ENCODE measurements at regions not wholly inside any gene's neighbourhood (a gene's known extent, or its start where the extent isn't known, plus 50 kb on each side); places are given as distances from the start of the nearest gene placed in this dataset.
"Not testable (repeated sequence)": the region's sequence is repeated elsewhere in the genome, so short reads cannot be mapped to it uniquely, and the experiment has no call there.

DNA sequence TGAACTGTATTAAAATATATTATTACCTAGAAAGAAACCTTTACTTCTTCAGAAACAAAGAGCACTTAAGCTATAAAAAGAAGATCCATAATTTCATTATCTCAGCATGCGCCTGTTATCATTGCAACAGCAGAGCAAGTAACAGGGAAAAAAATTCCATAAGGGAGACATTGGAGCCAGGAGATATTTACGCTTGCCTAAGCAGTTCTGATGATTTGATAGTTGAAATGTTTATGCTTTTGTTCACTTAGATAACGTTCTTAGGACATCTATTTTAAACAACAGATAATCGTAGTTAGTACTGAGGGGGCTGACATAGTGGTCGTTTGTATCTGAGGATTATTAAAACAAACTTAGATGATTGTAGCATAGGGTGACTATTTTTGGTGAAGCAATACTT, 252.5 kb downstream of the NNT start:
- Histone ChIP-seq H3K4me1 (ENCODE audit: control insufficient read depth, insufficient read depth, low read length) (no peaks in the 10 kb centered on the region), H3K27me3 (ENCODE audit: control insufficient read depth, insufficient read depth, low read length) (peaks cover 3% of the 10 kb centered on the region), H3K9me3 (replicated peaks; ENCODE audit: low read length) (no peaks in the 10 kb centered on the region), H3K4me2 (ENCODE audit: low read length) (no peak overlapping the region), H3K9ac (ENCODE audit: low read depth, low read length) (no peak overlapping the region), H3K4me3 (ENCODE audit: low read length) (no peak overlapping the region), H3K36me3 (ENCODE audit: insufficient read depth, low read length) (no peaks in the 10 kb centered on the region)

DNA sequence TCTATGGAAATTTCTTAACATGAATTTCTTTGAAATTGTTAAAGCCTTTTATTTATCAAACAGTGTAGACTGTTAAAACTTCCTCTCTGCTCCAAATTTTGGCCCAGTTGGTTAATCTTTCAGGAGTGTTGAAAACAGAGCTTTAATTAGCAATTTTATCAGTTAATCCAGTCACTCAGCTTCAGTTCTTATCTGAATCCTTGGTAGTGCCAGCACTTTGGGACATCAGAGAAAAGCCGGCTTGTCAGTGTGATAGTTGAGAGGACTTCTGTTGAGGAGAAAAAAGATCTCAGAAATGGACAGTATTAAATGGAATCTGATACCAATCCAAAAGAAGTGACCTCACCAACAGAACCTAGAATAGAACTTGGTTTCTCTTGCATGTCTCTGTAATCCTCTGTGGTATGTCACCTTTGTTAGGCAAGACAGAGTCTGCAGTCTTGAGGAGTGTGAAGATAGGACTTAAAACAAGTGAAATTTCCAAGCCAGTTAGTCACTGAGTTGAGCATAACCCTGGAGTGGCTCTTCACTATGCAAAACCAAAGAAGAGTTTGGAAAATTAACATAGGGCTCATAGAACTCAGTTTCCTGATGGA, 251.8 kb downstream of the NNT start:
- no peak overlapping the region for H3K9ac ChIP-seq (ENCODE audit: low read depth, low read length)
- no peak overlapping the region for H3K4me3 ChIP-seq (ENCODE audit: low read length)
- H3K4me2 ChIP-seq (ENCODE audit: low read length): no peak overlapping the region
- H3K36me3 ChIP-seq (ENCODE audit: insufficient read depth, low read length): no peaks in the 10 kb centered on the region
- H3K9me3 ChIP-seq (replicated peaks; ENCODE audit: low read length): no peaks in the 10 kb centered on the region
- H3K4me1 ChIP-seq (ENCODE audit: control insufficient read depth, insufficient read depth, low read length): no peaks in the 10 kb centered on the region
- peaks cover 6% of the 10 kb centered on the region for H3K27me3 ChIP-seq (ENCODE audit: control insufficient read depth, insufficient read depth, low read length)

DNA sequence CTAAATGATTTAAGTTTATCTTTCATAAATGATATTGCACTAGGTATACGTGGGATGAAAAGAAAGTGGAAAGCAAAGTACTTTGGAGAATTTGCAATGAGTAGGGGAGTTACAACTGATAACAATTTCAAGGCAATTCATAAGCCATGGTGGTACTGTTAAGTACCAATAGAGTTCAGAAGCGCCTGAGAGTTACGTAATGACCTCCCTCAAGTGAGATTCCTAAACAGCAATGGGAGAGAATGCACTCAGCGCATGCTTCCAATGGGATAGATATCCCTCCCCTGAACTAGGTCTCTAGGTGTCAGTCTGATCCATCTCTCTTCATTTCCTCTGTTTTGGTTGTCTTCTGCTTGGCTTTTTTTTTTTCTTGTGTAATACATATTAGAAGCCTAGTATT, 249.3 kb downstream of the NNT start:
- no peak overlapping the region for H3K4me2 ChIP-seq (ENCODE audit: low read length)
- no peaks in the 10 kb centered on the region for H3K9me3 ChIP-seq (replicated peaks; ENCODE audit: low read length)
- peaks cover 12% of the 10 kb centered on the region for H3K27me3 ChIP-seq (ENCODE audit: control insufficient read depth, insufficient read depth, low read length)
- H3K9ac ChIP-seq (ENCODE audit: low read depth, low read length): no peak overlapping the region
- no peaks in the 10 kb centered on the region for H3K36me3 ChIP-seq (ENCODE audit: insufficient read depth, low read length)
- no peaks in the 10 kb centered on the region for H3K4me1 ChIP-seq (ENCODE audit: control insufficient read depth, insufficient read depth, low read length)
- no peak overlapping the region for H3K4me3 ChIP-seq (ENCODE audit: low read length)

DNA sequence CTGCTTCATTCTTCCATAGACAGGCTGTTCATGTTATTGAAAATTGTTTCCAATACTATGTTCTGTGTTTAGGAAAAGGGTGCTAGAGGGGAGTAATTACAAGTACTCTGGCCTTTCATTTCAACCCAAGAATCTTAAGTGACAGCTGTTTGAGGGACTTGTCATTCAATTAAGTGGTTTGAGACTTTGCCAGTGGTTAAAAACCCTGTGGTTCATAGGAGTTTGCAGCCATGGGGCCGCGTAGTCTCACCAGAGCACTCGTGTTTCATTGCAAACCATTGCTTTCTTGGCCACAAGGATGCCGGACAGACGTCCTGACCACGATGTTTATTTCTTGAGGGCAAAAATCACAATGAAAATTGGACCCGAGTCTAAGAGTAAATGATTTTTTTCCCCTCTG, 248.8 kb downstream of the NNT start:
- no peaks in the 10 kb centered on the region for H3K9me3 ChIP-seq (replicated peaks; ENCODE audit: low read length)
- H3K36me3 ChIP-seq (ENCODE audit: insufficient read depth, low read length): no peaks in the 10 kb centered on the region
- H3K9ac ChIP-seq (ENCODE audit: low read depth, low read length): no peak overlapping the region
- H3K27me3 ChIP-seq (ENCODE audit: control insufficient read depth, insufficient read depth, low read length): peaks cover 11% of the 10 kb centered on the region
- H3K4me3 ChIP-seq (ENCODE audit: low read length): no peak overlapping the region
- no peak overlapping the region for H3K4me2 ChIP-seq (ENCODE audit: low read length)
- H3K4me1 ChIP-seq (ENCODE audit: control insufficient read depth, insufficient read depth, low read length): no peaks in the 10 kb centered on the region

DNA sequence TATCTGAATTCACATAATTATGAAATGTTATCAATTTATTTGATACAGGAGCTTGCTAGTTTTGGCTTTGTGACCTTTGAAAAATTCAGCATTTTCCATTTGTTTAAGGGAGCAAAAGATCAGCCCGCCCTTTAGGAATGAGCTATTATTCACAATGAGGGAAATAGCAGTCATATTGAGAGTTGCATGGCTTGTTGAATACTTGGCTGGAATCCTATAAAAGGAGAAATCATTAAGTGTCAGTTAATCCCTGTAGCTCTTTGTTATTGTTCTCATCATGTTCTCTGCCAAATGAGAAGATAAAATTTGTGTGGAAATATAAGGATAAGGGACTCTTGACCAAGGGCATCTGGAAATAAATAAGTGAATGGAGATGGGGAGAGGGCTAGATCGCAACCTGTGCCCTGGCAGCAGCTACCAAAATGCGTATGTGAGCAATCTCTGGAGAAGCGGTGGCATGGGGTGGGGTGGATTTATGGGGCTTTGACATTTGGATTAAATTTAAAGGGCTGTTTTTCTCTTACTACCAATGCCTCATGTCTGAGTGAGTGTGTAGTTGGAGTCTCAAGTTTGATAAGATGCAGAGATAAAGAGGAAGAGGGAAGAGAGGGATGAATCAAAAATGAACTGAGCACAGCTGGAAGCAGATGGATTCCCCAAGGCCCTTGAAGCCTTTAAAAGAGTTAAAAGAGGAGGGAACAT, 237.6 kb downstream of the NNT start:
- peak overlapping the region; percentile 38 for H3K4me2 ChIP-seq (ENCODE audit: low read length)
- H3K4me1 ChIP-seq (ENCODE audit: control insufficient read depth, insufficient read depth, low read length): peaks cover 33% of the 10 kb centered on the region
- no peak overlapping the region for H3K4me3 ChIP-seq (ENCODE audit: low read length)
- no peak overlapping the region for H3K9ac ChIP-seq (ENCODE audit: low read depth, low read length)
- H3K9me3 ChIP-seq (replicated peaks; ENCODE audit: low read length): no peaks in the 10 kb centered on the region
- H3K27me3 ChIP-seq (ENCODE audit: control insufficient read depth, insufficient read depth, low read length): no peaks in the 10 kb centered on the region
- H3K36me3 ChIP-seq (ENCODE audit: insufficient read depth, low read length): no peaks in the 10 kb centered on the region

DNA sequence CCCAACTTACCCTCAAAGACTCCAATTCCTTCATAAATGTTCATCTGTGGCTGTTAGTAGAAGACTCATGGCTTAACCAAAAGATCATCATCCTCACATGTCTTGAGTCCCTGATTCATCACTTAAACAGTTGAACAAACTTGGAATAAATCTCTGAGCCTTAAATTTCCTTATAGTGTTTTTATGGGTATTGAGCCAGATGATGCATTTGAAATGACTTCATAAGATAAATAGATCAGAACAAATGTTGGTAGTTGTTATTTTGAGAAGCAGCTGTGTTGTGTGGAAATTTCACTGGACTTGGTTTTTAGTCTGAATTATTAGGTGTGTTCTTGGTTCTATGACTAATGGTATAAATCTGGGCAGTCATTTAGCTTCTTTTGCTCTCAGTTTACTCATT, 236.2 kb downstream of the NNT start:
- Histone ChIP-seq H3K4me1 (ENCODE audit: control insufficient read depth, insufficient read depth, low read length) (peaks cover 33% of the 10 kb centered on the region), H3K4me3 (ENCODE audit: low read length) (no peak overlapping the region), H3K36me3 (ENCODE audit: insufficient read depth, low read length) (no peaks in the 10 kb centered on the region), H3K4me2 (ENCODE audit: low read length) (peak overlapping the region; percentile 38), H3K9ac (ENCODE audit: low read depth, low read length) (no peak overlapping the region), H3K27me3 (ENCODE audit: control insufficient read depth, insufficient read depth, low read length) (no peaks in the 10 kb centered on the region), H3K9me3 (replicated peaks; ENCODE audit: low read length) (no peaks in the 10 kb centered on the region)

DNA sequence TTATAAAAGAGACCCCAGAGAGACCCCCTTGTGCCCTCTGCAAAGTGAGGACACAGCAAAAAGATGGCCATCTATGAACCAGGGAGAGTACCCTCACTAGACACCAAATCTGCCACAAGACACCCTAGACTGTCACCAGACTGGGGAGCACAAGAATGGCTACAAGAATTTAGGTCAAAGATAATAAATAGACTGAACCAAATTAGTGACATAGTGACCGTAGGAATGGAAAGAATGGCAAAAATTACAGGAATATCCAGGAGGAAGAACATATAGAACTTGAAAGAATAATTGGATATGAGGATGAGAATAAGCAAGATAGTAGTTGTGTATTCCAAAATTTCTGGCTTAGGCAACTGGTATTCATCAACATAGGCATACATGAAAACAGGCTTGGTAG, 235.0 kb downstream of the NNT start:
- Histone ChIP-seq H3K36me3 (ENCODE audit: insufficient read depth, low read length) (no peaks in the 10 kb centered on the region), H3K9ac (ENCODE audit: low read depth, low read length) (no peak overlapping the region), H3K4me2 (ENCODE audit: low read length) (no peak overlapping the region), H3K27me3 (ENCODE audit: control insufficient read depth, insufficient read depth, low read length) (no peaks in the 10 kb centered on the region), H3K9me3 (replicated peaks; ENCODE audit: low read length) (no peaks in the 10 kb centered on the region), H3K4me1 (ENCODE audit: control insufficient read depth, insufficient read depth, low read length) (peaks cover 33% of the 10 kb centered on the region), H3K4me3 (ENCODE audit: low read length) (no peak overlapping the region)

DNA sequence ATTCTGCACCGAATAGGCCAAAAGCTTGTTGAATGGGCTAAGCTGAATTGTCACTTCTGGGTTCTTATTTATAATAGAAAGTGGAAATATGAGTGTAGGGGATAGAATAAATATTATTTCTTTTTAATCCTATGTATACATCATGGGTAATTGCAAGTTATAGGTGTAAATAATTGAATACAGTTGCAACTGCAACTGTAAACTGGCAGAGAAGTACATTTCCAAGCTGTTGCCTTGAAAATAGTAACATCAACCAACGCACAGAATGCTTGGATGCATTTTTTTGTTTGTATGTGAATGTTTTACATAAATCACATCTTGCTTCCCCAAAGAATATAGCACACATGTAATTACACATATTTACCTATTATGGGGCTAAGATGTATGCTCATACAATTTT, 234.1 kb downstream of the NNT start:
- Histone ChIP-seq H3K4me3 (ENCODE audit: low read length) (no peak overlapping the region), H3K27me3 (ENCODE audit: control insufficient read depth, insufficient read depth, low read length) (no peaks in the 10 kb centered on the region), H3K36me3 (ENCODE audit: insufficient read depth, low read length) (no peaks in the 10 kb centered on the region), H3K4me2 (ENCODE audit: low read length) (no peak overlapping the region), H3K9ac (ENCODE audit: low read depth, low read length) (no peak overlapping the region), H3K4me1 (ENCODE audit: control insufficient read depth, insufficient read depth, low read length) (peaks cover 33% of the 10 kb centered on the region), H3K9me3 (replicated peaks; ENCODE audit: low read length) (no peaks in the 10 kb centered on the region)

DNA sequence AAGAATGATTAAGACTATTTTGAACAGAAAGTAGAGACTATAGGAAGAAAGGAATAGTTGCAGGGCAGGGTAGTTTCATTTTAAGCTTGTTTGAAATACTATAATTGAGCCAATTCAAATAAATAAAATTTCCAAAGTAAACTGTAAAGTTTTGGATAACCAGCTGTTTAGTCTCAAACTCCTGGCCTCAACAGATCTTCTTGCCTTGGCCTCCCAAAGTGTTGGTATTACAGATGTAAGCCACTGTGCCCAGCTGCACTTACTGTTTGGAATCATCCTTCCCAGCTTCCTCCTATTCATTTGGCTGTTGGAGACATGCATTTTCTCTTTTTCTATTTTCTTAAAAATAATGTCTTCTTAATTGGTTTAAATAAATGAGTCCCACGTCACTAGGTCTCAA, 231.0 kb downstream of the NNT start:
- Histone ChIP-seq H3K4me2 (ENCODE audit: low read length) (no peak overlapping the region), H3K4me3 (ENCODE audit: low read length) (no peak overlapping the region), H3K9me3 (replicated peaks; ENCODE audit: low read length) (no peaks in the 10 kb centered on the region), H3K4me1 (ENCODE audit: control insufficient read depth, insufficient read depth, low read length) (peaks cover 14% of the 10 kb centered on the region), H3K27me3 (ENCODE audit: control insufficient read depth, insufficient read depth, low read length) (no peaks in the 10 kb centered on the region), H3K36me3 (ENCODE audit: insufficient read depth, low read length) (no peaks in the 10 kb centered on the region), H3K9ac (ENCODE audit: low read depth, low read length) (no peak overlapping the region)

DNA sequence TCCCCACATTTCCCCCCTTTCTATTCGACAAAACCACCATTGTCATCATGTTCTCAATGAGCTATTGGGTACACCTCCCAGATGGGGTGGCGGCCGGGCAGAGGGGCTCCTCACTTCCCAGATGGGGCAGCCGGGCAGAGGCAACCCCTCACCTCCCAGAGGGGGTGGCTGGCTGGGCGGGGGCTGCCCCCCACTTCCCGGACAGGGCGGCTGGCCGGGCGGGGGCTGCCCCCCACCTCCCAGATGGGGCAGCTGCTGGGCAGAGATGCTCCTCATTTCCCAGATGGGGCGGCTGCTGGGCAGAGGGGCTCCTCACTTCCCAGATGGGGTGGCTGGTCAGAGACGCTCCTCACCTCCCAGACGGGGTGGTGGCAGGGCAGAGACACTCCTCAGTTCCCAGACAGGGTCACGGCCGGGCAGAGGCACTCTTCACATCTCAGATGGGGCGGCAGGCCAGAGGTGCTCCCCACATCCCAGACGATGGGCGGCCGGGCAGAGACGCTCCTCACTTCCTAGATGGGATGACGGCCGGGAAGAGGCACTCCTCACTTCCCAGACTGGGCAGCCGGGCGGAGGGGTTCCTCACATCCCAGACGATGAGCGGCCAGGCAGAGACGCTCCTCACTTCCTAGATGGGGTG, 221.5 kb downstream of the NNT start:
- H3K9me3 ChIP-seq (replicated peaks; ENCODE audit: low read length); H3K4me2 ChIP-seq (ENCODE audit: low read length); H3K9ac ChIP-seq (ENCODE audit: low read depth, low read length); H3K4me1 ChIP-seq (ENCODE audit: control insufficient read depth, insufficient read depth, low read length); H3K27me3 ChIP-seq (ENCODE audit: control insufficient read depth, insufficient read depth, low read length); H3K36me3 ChIP-seq (ENCODE audit: insufficient read depth, low read length); H3K4me3 ChIP-seq (ENCODE audit: low read length): not testable (repeated sequence)

DNA sequence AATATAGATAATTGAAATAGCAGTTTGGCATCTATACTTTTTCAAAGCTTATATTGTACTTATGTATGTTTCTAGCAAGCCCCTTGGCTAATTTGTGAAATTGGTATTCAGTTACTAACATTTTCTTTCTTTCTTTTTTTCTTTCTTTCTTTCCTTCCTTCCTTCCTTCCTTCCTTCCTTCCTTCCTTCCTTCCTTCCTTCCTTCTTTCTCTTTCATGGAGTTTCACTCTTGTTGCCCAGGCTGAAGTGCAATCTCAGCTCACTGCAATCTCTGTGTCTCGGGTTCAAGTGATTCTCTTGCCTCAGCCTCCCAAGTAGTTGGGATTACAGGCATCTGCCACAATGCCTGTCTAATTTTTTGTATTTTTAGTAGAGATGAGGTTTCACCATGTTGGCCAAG, 215.4 kb downstream of the NNT start:
- not testable (repeated sequence) for H3K27me3 ChIP-seq (ENCODE audit: control insufficient read depth, insufficient read depth, low read length); H3K36me3 ChIP-seq (ENCODE audit: insufficient read depth, low read length); H3K9ac ChIP-seq (ENCODE audit: low read depth, low read length); H3K4me1 ChIP-seq (ENCODE audit: control insufficient read depth, insufficient read depth, low read length); H3K4me3 ChIP-seq (ENCODE audit: low read length); H3K4me2 ChIP-seq (ENCODE audit: low read length); H3K9me3 ChIP-seq (replicated peaks; ENCODE audit: low read length)

DNA sequence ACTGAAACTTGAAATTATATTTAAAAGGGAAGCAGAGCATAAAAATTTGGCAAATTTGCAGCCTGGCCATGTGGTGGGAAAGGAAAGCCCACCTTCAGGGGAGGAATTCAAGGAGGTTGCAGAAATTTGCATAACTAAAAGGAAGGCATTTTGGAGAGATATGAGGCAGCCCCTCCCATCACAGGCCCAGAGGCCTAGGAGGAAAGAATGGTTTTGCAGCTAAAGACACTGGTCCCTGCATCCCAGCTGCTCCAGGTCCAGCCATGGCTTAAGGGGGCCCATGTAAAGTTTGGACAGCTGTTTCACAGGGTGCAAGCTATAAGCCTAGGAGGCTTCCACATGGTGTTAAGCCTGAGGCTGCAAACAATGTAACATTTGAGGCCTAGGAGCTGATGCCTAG, 212.5 kb downstream of the NNT start:
- H3K9ac ChIP-seq (ENCODE audit: low read depth, low read length): no peak overlapping the region
- H3K4me2 ChIP-seq (ENCODE audit: low read length): no peak overlapping the region
- H3K4me3 ChIP-seq (ENCODE audit: low read length): no peak overlapping the region
- no peaks in the 10 kb centered on the region for H3K4me1 ChIP-seq (ENCODE audit: control insufficient read depth, insufficient read depth, low read length)
- H3K27me3 ChIP-seq (ENCODE audit: control insufficient read depth, insufficient read depth, low read length): no peaks in the 10 kb centered on the region
- H3K36me3 ChIP-seq (ENCODE audit: insufficient read depth, low read length): no peaks in the 10 kb centered on the region
- no peaks in the 10 kb centered on the region for H3K9me3 ChIP-seq (replicated peaks; ENCODE audit: low read length)

All from skeletal muscle satellite cell (primary cell).